CD14-positive monocyte (primary cell): ENCODE measurements at regions not wholly inside any gene's neighbourhood (a gene's known extent, or its start where the extent isn't known, plus 50 kb on each side); places are given as distances from the start of the nearest gene placed in this dataset.
A peak's percentile ranks its signal among the peaks of the same experiment; 100 is the strongest.

Experiments used
- DNase-seq, 3 donors: peaks; one replicate each; pipeline ENCODE4 v3.0.0-alpha.2; 2011 to 2022
- H2AFZ ChIP-seq: 2 replicates; pipeline ENCODE4 v1.6.0; 2012; ENCODE audit warnings: mild to moderate bottlenecking, low read depth, low read length, inconsistent platforms; ENCODE audit not compliant: insufficient read depth, poor library complexity, severe bottlenecking
- H3K27ac ChIP-seq, 2 donors: 1 replicate in 1 of 2; 2 replicates in 1 of 2; pipeline ENCODE4 v1.5.1; 2012 to 2013; ENCODE audit warnings: low read length in 2 of 2, control low read depth in 1 of 2, inconsistent platforms in 1 of 2, low read depth in 1 of 2, mild to moderate bottlenecking in 1 of 2
- H3K27me3 ChIP-seq, 2 donors: one replicate each; pipeline versions ENCODE4 v1.6.0 to v1.6.1; 2011 to 2013; ENCODE audit warnings: low read length in 2 of 2; ENCODE audit not compliant: control insufficient read depth in 2 of 2, insufficient read depth in 2 of 2
- H3K36me3 ChIP-seq, 2 donors: replicated peaks in 1 of 2; 1 replicate in 1 of 2; 2 replicates in 1 of 2; pipeline versions ENCODE4 v1.5.1 to v1.6.1; 2012 to 2013; ENCODE audit warnings: low read length in 2 of 2, control low read depth in 1 of 2, inconsistent platforms in 1 of 2, mild to moderate bottlenecking in 1 of 2; ENCODE audit not compliant: insufficient read depth in 2 of 2, control insufficient read depth in 1 of 2
- H3K4me1 ChIP-seq, 2 donors: 1 replicate in 1 of 2; 2 replicates in 1 of 2; pipeline versions ENCODE4 v1.5.1 to v1.6.1; 2012 to 2013; ENCODE audit warnings: low read length in 2 of 2, control low read depth in 1 of 2, inconsistent platforms in 1 of 2, mild to moderate bottlenecking in 1 of 2, moderate library complexity in 1 of 2; ENCODE audit not compliant: insufficient read depth in 2 of 2, control insufficient read depth in 1 of 2
- H3K4me2 ChIP-seq: replicated peaks from 2 replicates; pipeline ENCODE3; 2012; ENCODE audit warnings: low read length, moderate library complexity, mild to moderate bottlenecking; ENCODE audit not compliant: poor library complexity, severe bottlenecking; ENCODE audit errors: extremely low read depth
- H3K4me3 ChIP-seq, 3 experiments: fragments of 200-600 bp in 1 of 3; sonication (generic) in 1 of 3; replicated peaks in 1 of 3; 1 replicate in 2 of 3; 2 replicates in 1 of 3; pipeline ENCODE4 v1.5.1; 2011 to 2013; ENCODE audit warnings: low read length in 3 of 3, mild to moderate bottlenecking in 3 of 3, control low read depth in 2 of 3, low read depth in 2 of 3, inconsistent platforms in 1 of 3, moderate library complexity in 1 of 3
- H3K79me2 ChIP-seq: 2 replicates; pipeline ENCODE4 v1.6.0; 2012; ENCODE audit warnings: mild to moderate bottlenecking, control low read depth, inconsistent platforms, low read length, moderate library complexity; ENCODE audit not compliant: insufficient read depth
- H3K9ac ChIP-seq: 2 replicates; pipeline ENCODE4 v1.6.0; 2017; ENCODE audit warnings: low read length, mild to moderate bottlenecking; ENCODE audit not compliant: insufficient read depth, poor library complexity, severe bottlenecking
- H3K9me3 ChIP-seq, 2 donors: replicated peaks in 1 of 2; 1 replicate in 1 of 2; 2 replicates in 1 of 2; pipeline versions ENCODE4 v1.5.1 to v1.6.1; 2012 to 2013; ENCODE audit warnings: low read length in 2 of 2, control low read depth in 1 of 2; ENCODE audit not compliant: control insufficient read depth in 1 of 2, insufficient read depth in 1 of 2
- H4K20me1 ChIP-seq: 2 replicates; pipeline ENCODE4 v1.6.0; 2012; ENCODE audit warnings: mild to moderate bottlenecking, low read length, control low read depth, moderate library complexity; ENCODE audit not compliant: insufficient read depth
- H3K27ac Mint-ChIP-seq, 7 donors: one replicate each; pipeline ENCODE4 v1.8.0; 2020; ENCODE audit warnings: mild to moderate bottlenecking in 7 of 7, mixed read lengths in 7 of 7, moderate library complexity in 6 of 7, inconsistent platforms in 2 of 7
- H3K27me3 Mint-ChIP-seq, 3 donors: one replicate each; pipeline ENCODE4 v1.8.0; 2021 to 2022; ENCODE audit warnings: low read depth in 3 of 3, mild to moderate bottlenecking in 3 of 3, mixed read lengths in 3 of 3, moderate library complexity in 3 of 3, inconsistent platforms in 1 of 3
- H3K36me3 Mint-ChIP-seq, 2 donors: one replicate each; pipeline ENCODE4 v1.8.0; 2020; ENCODE audit warnings: mixed read lengths in 2 of 2, inconsistent platforms in 1 of 2, mild to moderate bottlenecking in 1 of 2
- H3K4me1 Mint-ChIP-seq: one replicate; pipeline ENCODE4 v1.8.0; 2020; ENCODE audit warnings: mild to moderate bottlenecking, mixed read lengths
- H3K4me3 Mint-ChIP-seq, 2 donors: one replicate each; pipeline ENCODE4 v1.8.0; 2020; ENCODE audit warnings: mild to moderate bottlenecking in 2 of 2, mixed read lengths in 2 of 2, moderate library complexity in 1 of 2
- H3K9me3 Mint-ChIP-seq, 7 donors: one replicate each; pipeline ENCODE4 v1.8.0; 2020 to 2022; ENCODE audit warnings: mixed read lengths in 7 of 7, mild to moderate bottlenecking in 6 of 7, moderate library complexity in 6 of 7, inconsistent platforms in 2 of 7
- CTCF ChIP-seq: fragments of 200-600 bp; IDR thresholded peaks from one replicate; pipeline ENCODE4 v1.8.0; 2022; ENCODE audit warnings: antibody characterized with exemption, mild to moderate bottlenecking
- WGBS: methylation state at CpG from one replicate; pipeline ENCODE4 v1.1.5; 2013; ENCODE audit warnings: missing lambda C conversion rate; ENCODE audit not compliant: insufficient coverage; 5-methylcytosine and 5-hydroxymethylcytosine counted together
- intact Hi-C, 2 donors: fragments of 100-400 bp; cut with micrococcal nuclease; formaldehyde crosslinking; loops; one replicate each; pipeline versions ENCODE4 v1.15.0 to v1.15.1; 2023

GRCh38 chr6:3596766-3597165 lies 139.9 kb upstream of the SLC22A23 start:
- intact Hi-C loops, result loop anchor here in 1 of 2 donors (10.0 kb wide), 2 partner anchors 242 to 1668 kb away; partner anchors contain the start of genes FARS2 and LYRM4
- Histone ChIP-seq H3K9me3 (peaks cover 0 to 6% of the 10 kb centered on the region in 2 donors), H4K20me1 (no peaks in the 10 kb centered on the region), H3K27me3 (no peaks in the 10 kb centered on the region), H2AFZ (no peak overlapping the region), H3K4me1 (peaks cover 9 to 13% of the 10 kb centered on the region in 2 donors), H3K27ac (no peak overlapping the region), H3K36me3 (no peaks in the 10 kb centered on the region), H3K4me2 (no peak overlapping the region), H3K4me3 (no peak overlapping the region), H3K79me2 (no peaks in the 10 kb centered on the region), H3K9ac (no peak overlapping the region)
- Mint-ChIP-seq H3K4me3 (no peak overlapping the region), H3K36me3 (no peaks in the 10 kb centered on the region), H3K27me3 (peaks cover 0 to 9% (median 6%) of the 10 kb centered on the region in 3 donors), H3K9me3 (peaks cover 2 to 18% (median 14%) of the 10 kb centered on the region in 7 donors), H3K4me1 (peaks cover 20% of the 10 kb centered on the region), H3K27ac (peak overlapping the region in 1 of 7 donors; percentile 58)
- DNase-seq, result peak in 2 of 3 donors; percentile 7 to 12
- WGBS, result 20% methylated on average over 4 of the region's 6 CpGs
- TF ChIP-seq CTCF, result no peak

DNA sequence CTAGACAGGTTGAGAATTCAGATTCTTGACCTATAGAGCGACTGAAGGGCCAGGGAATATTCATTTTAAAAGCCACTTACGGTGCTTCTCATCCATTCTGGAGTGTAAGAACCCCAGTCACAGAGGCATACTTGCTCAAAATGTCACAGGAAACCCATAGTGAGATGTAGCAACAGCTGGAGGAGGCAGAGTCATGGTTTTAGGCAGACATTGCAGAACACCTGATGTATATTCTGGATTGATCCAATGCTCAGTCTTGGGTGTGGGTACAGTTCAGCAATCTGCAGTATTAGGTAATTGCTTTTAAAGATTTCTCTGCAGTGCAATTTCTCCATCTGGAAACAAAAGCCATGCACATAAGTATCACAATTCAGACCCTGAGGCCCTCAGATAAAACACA lies 137.4 kb upstream of the SLC22A23 start:
- TF ChIP-seq CTCF, result no peak
- Histone ChIP-seq H3K4me2 (no peak overlapping the region), H2AFZ (no peak overlapping the region), H4K20me1 (no peaks in the 10 kb centered on the region), H3K27me3 (no peaks in the 10 kb centered on the region), H3K9me3 (no peaks in the 10 kb centered on the region), H3K4me3 (no peak overlapping the region), H3K27ac (no peak overlapping the region), H3K36me3 (no peaks in the 10 kb centered on the region), H3K4me1 (peaks cover 9 to 14% of the 10 kb centered on the region in 2 donors), H3K79me2 (no peaks in the 10 kb centered on the region), H3K9ac (no peak overlapping the region)
- Mint-ChIP-seq H3K36me3 (peaks cover 0 to 1% of the 10 kb centered on the region in 2 donors), H3K4me3 (no peak overlapping the region), H3K9me3 (peaks cover 0 to 3% (median 1%) of the 10 kb centered on the region in 7 donors), H3K27ac (peak overlapping the region in 2 of 7 donors; percentile 35 to 44), H3K4me1 (peaks cover 20% of the 10 kb centered on the region), H3K27me3 (peaks cover 0 to 5% (median 0%) of the 10 kb centered on the region in 3 donors)
- peak in 1 of 3 donors; percentile 19 for DNase-seq
- intact Hi-C loops, result loop anchor here in 1 of 2 donors (10.0 kb wide), 2 partner anchors 239 to 1671 kb away; partner anchors contain the start of genes FARS2 and LYRM4
- no CpG with 5 or more reads among the region's 2 CpGs for WGBS
